KMS-11 (cell line): ENCODE measurements at regions not wholly inside any gene's neighbourhood (a gene's known extent, or its start where the extent isn't known, plus 50 kb on each side); places are given as distances from the start of the nearest gene placed in this dataset.

Experiments used
- H2AFZ ChIP-seq: fragments of 200-600 bp; sonication (generic); 2 replicates; pipeline ENCODE4 v1.6.1; 2016; ENCODE audit warnings: antibody characterized with exemption, mixed run types, low read depth
- H3K27ac ChIP-seq: fragments of 200-600 bp; sonication (generic); 2 replicates; pipeline ENCODE4 v1.6.1; 2016; ENCODE audit warnings: mild to moderate bottlenecking, mixed run types
- H3K27me3 ChIP-seq: fragments of 200-600 bp; sonication (generic); 2 replicates; pipeline ENCODE4 v1.6.1; 2017; ENCODE audit warnings: mild to moderate bottlenecking, low read depth, mixed run types, moderate library complexity; ENCODE audit not compliant: insufficient read depth
- H3K36me3 ChIP-seq: fragments of 200-600 bp; sonication (generic); 2 replicates; pipeline ENCODE4 v1.6.1; 2017; ENCODE audit warnings: mild to moderate bottlenecking, mixed run types; ENCODE audit not compliant: insufficient read depth
- H3K4me1 ChIP-seq: fragments of 200-600 bp; sonication (generic); 2 replicates; pipeline ENCODE4 v1.6.1; 2016; ENCODE audit warnings: mild to moderate bottlenecking, low read depth, mixed run types; ENCODE audit not compliant: poor library complexity, severe bottlenecking
- H3K4me2 ChIP-seq: fragments of 200-600 bp; sonication (generic); 2 replicates; pipeline ENCODE4 v1.7.0; 2016; ENCODE audit warnings: mild to moderate bottlenecking, mixed run types
- H3K4me3 ChIP-seq: fragments of 200-600 bp; sonication (generic); IDR thresholded peaks from 2 replicates; pipeline ENCODE4 v1.6.1; 2017; ENCODE audit warnings: low read depth, low read length, mixed read lengths; ENCODE audit not compliant: insufficient read depth
- H3K79me2 ChIP-seq: fragments of 200-600 bp; sonication (generic); 2 replicates; pipeline ENCODE4 v1.6.1; 2016; ENCODE audit warnings: low read depth, mixed run types; ENCODE audit not compliant: insufficient read depth
- H3K9ac ChIP-seq: fragments of 200-600 bp; sonication (generic); 2 replicates; pipeline ENCODE4 v1.6.1; 2016; ENCODE audit warnings: mild to moderate bottlenecking, mixed run types
- H4K20me1 ChIP-seq: fragments of 200-600 bp; sonication (generic); 2 replicates; pipeline ENCODE4 v1.6.1; 2016; ENCODE audit warnings: mild to moderate bottlenecking, mixed run types; ENCODE audit not compliant: insufficient read depth
- CTCF ChIP-seq: fragments of 200-600 bp; sonication (generic); conservative IDR thresholded peaks from 2 replicates; pipeline ENCODE4 v1.6.1; 2017; ENCODE audit warnings: low read depth, mild to moderate bottlenecking, antibody characterized with exemption, low read length, moderate library complexity, mixed read lengths

- no peak overlapping the region for H3K9ac ChIP-seq
- no peaks in the 10 kb centered on the region for H3K4me1 ChIP-seq
- H2AFZ ChIP-seq, result no peak overlapping the region
- no peak overlapping the region for H3K4me2 ChIP-seq
- H3K36me3 ChIP-seq, result no peaks in the 10 kb centered on the region
- no peaks in the 10 kb centered on the region for H4K20me1 ChIP-seq
- no peak overlapping the region for H3K27ac ChIP-seq
- TF ChIP-seq CTCF, result no peak
- peaks cover 56% of the 10 kb centered on the region; the same call in 1 of the 2 replicates for H3K27me3 ChIP-seq
- H3K4me3 ChIP-seq, result no peak overlapping the region
- no peaks in the 10 kb centered on the region for H3K79me2 ChIP-seq
These were observed 291.6 kb downstream of the PREX1 start for GRCh38 chr20:48536206-48536605.

GRCh38 chr20:48535556-48535955, 292.2 kb downstream of the PREX1 start:
- peaks cover 61% of the 10 kb centered on the region for H3K27me3 ChIP-seq
- no peak for TF ChIP-seq CTCF
- H3K9ac ChIP-seq, result no peak overlapping the region

DNA sequence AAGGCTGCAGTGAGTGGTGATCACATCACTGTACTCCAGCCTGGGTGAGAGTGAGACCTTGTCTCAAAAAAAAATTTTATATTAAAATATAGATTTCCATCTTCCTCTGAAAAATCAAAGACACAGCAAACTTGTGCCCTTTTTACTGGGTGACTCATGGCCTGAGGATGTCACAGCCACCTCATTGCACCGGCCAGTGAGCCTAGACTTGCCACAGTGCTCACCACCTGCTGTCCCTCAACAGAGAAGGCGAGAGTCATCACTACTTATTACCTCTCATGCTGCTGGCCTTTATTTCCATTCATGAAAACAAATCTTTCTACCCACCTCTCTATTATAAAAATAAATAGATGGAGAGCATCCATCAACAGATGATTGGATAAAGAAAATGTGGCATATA, 295.8 kb downstream of the PREX1 start:
- Histone ChIP-seq H3K27me3 (peaks cover 43% of the 10 kb centered on the region), H3K4me2 (no peak overlapping the region), H2AFZ (no peak overlapping the region), H3K27ac (no peak overlapping the region), H3K36me3 (no peaks in the 10 kb centered on the region), H3K9ac (no peak overlapping the region), H3K79me2 (no peaks in the 10 kb centered on the region), H3K4me3 (no peak overlapping the region), H3K4me1 (no peaks in the 10 kb centered on the region), H4K20me1 (no peaks in the 10 kb centered on the region)
- TF ChIP-seq CTCF, result no peak

More at GRCh38 chr20:48535556-48535955, 292.2 kb downstream of the PREX1 start:
- no peak overlapping the region for H3K4me3 ChIP-seq
- H3K36me3 ChIP-seq, result no peaks in the 10 kb centered on the region
- no peak overlapping the region for H2AFZ ChIP-seq
- no peak overlapping the region for H3K4me2 ChIP-seq
- no peak overlapping the region for H3K27ac ChIP-seq
- no peaks in the 10 kb centered on the region for H3K4me1 ChIP-seq
- H3K79me2 ChIP-seq, result no peaks in the 10 kb centered on the region
- no peaks in the 10 kb centered on the region for H4K20me1 ChIP-seq

DNA sequence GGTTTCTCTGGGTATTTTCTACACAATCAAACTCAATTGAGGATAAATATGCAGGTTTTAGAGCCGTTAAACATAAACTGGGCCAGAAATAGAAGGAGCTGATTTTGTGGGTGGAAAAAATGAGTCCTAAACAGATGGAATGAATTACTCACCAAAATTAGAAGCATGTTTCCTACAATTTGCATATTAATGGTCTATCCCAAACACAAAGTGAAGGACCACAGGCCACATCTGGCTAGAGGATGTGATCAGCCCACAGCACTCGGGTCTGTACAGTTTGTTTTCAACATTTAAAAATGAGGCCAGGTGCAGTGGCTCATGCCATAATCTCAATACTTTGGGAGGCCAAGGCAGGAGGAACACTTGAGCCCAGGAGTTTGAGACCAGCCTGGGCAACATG, 296.3 kb downstream of the PREX1 start:
- Histone ChIP-seq H4K20me1 (no peaks in the 10 kb centered on the region), H3K27ac (no peak overlapping the region), H3K9ac (no peak overlapping the region), H3K27me3 (peaks cover 41% of the 10 kb centered on the region), H3K4me1 (no peaks in the 10 kb centered on the region), H3K4me2 (no peak overlapping the region), H3K36me3 (no peaks in the 10 kb centered on the region), H2AFZ (no peak overlapping the region), H3K4me3 (no peak overlapping the region), H3K79me2 (no peaks in the 10 kb centered on the region)
- TF ChIP-seq CTCF, result no peak
